GM04503 (cell line): ENCODE measurements at regions not wholly inside any gene's neighbourhood (a gene's known extent, or its start where the extent isn't known, plus 50 kb on each side); places are given as distances from the start of the nearest gene placed in this dataset.
A peak's percentile ranks its signal among the peaks of the same experiment; 100 is the strongest.

Experiments used
- DNase-seq: peaks from one replicate; pipeline ENCODE4 v3.0.0-alpha.2; 2012; ENCODE audit warnings: low read depth

GRCh38 chr5:172569861-172570558, 71.1 kb upstream of the NEURL1B start:
- DNase-seq: no peak

- no peak for DNase-seq
These were observed 72.7 kb upstream of the NEURL1B start for GRCh38 chr5:172568308-172568910.

GRCh38 chr5:172567843-172568242, 73.2 kb upstream of the NEURL1B start:
- DNase-seq: no peak

GRCh38 chr5:172567294-172567693, 73.8 kb upstream of the NEURL1B start:
- DNase-seq: no peak

- no peak for DNase-seq
These were observed 75.0 kb upstream of the NEURL1B start for GRCh38 chr5:172565931-172566665.

- DNase-seq: no peak
These were observed 75.6 kb upstream of the NEURL1B start for GRCh38 chr5:172565455-172565854.

GRCh38 chr5:172564883-172565282, 76.2 kb upstream of the NEURL1B start:
- DNase-seq: no peak

GRCh38 chr5:172564188-172564587, 76.9 kb upstream of the NEURL1B start:
- DNase-seq: no peak

- no peak for DNase-seq
These were observed 78.6 kb upstream of the NEURL1B start for GRCh38 chr5:172562443-172562842.

- DNase-seq: no peak
These were observed 79.9 kb upstream of the NEURL1B start for GRCh38 chr5:172561151-172561550.

GRCh38 chr5:172559004-172559932, 81.8 kb upstream of the NEURL1B start:
- peak; percentile 48 for DNase-seq

- no peak for DNase-seq
These were observed 82.7 kb upstream of the NEURL1B start for GRCh38 chr5:172558076-172558976.

GRCh38 chr5:172556971-172557461, 84.0 kb upstream of the NEURL1B start:
- DNase-seq: no peak

- no peak for DNase-seq
These were observed 84.8 kb upstream of the NEURL1B start for GRCh38 chr5:172556262-172556661.

- DNase-seq: no peak
These were observed 86.5 kb upstream of the NEURL1B start for GRCh38 chr5:172554562-172554961.

GRCh38 chr5:172553903-172554302, 87.2 kb upstream of the NEURL1B start:
- DNase-seq: no peak

GRCh38 chr5:172553167-172553566, 87.9 kb upstream of the NEURL1B start:
- no peak for DNase-seq

- DNase-seq: no peak
These were observed 90.1 kb upstream of the NEURL1B start for GRCh38 chr5:172550996-172551395.

GRCh38 chr5:172550096-172550765, 90.8 kb upstream of the NEURL1B start:
- no peak for DNase-seq

GRCh38 chr5:172549696-172550095, 91.4 kb upstream of the NEURL1B start:
- DNase-seq: no peak
